Caco-2 (cell line): ENCODE measurements at regions not wholly inside any gene's neighbourhood (a gene's known extent, or its start where the extent isn't known, plus 50 kb on each side); places are given as distances from the start of the nearest gene placed in this dataset.

Experiments
- BruUV-seq: library from RNA; stranded (reverse); fragments of 400-500 nt; replicated peaks from 2 replicates; lab custom pipeline; 2021; lab: Mats Ljungman, UMichigan
- CTCF ChIA-PET: fragments of 300-600 bp; sonication (Branson Sonifier 250); formaldehyde crosslinking; loops from one replicate; lab custom pipeline; 2022; ENCODE audit warnings: antibody characterized with exemption; lab: Charles Lee
- POLR2A ChIA-PET: fragments of 300-600 bp; sonication (Branson Sonifier 250); formaldehyde crosslinking; loops from one replicate; lab custom pipeline; 2022; ENCODE audit warnings: antibody characterized with exemption; lab: Charles Lee
- DNase-seq, 2 experiments: peaks; one replicate each; pipeline versions ENCODE4 v3.0.0 to v3.0.0-alpha.2; 2020 to 2022
- H3K27me3 ChIP-seq: replicated peaks from 2 replicates; pipeline ENCODE4 v1.6.0; 2011; ENCODE audit warnings: low read length; ENCODE audit not compliant: control insufficient read depth, insufficient read depth
- H3K36me3 ChIP-seq: 2 replicates; pipeline ENCODE4 v1.5.1; 2011; ENCODE audit warnings: low read length; ENCODE audit not compliant: control insufficient read depth, insufficient read depth
- H3K4me1 ChIP-seq: fragments of 250-450 bp; sonication (Bioruptor Pico); 2 replicates; pipeline ENCODE4 v1.5.1; 2020; ENCODE audit warnings: mild to moderate bottlenecking
- H3K4me3 ChIP-seq: 2 replicates; pipeline ENCODE4 v1.5.1; 2011; ENCODE audit warnings: low read depth, mild to moderate bottlenecking, control low read depth, low read length
- H3K9me3 ChIP-seq: fragments of 250-450 bp; sonication (Bioruptor Pico); 2 replicates; pipeline ENCODE4 v1.5.1; 2020; ENCODE audit warnings: mild to moderate bottlenecking, moderate library complexity
- H3K27ac Mint-ChIP-seq: one replicate; pipeline ENCODE4 v1.8.0; 2022; ENCODE audit warnings: mixed read lengths; ENCODE audit not compliant: unreplicated experiment
- H3K27me3 Mint-ChIP-seq: one replicate; pipeline ENCODE4 v1.8.0; 2022; ENCODE audit warnings: mixed read lengths; ENCODE audit not compliant: insufficient read depth, unreplicated experiment
- H3K36me3 Mint-ChIP-seq: one replicate; pipeline ENCODE4 v1.8.0; 2022; ENCODE audit warnings: mild to moderate bottlenecking, mixed read lengths; ENCODE audit not compliant: insufficient read depth, unreplicated experiment
- H3K4me1 Mint-ChIP-seq: one replicate; pipeline ENCODE4 v1.8.0; 2022; ENCODE audit warnings: low read depth, mixed read lengths; ENCODE audit not compliant: unreplicated experiment
- H3K4me3 Mint-ChIP-seq: one replicate; pipeline ENCODE4 v1.8.0; 2022; ENCODE audit warnings: mild to moderate bottlenecking, moderate library complexity, mixed read lengths; ENCODE audit not compliant: unreplicated experiment
- H3K9me3 Mint-ChIP-seq: one replicate; pipeline ENCODE4 v1.8.0; 2022; ENCODE audit warnings: mixed read lengths; ENCODE audit not compliant: unreplicated experiment
- CTCF ChIP-seq, 2 experiments: fragments of 200-600 bp in 1 of 2; IDR thresholded peaks; 1 replicate in 1 of 2; 2 replicates in 1 of 2; pipeline versions ENCODE4 v1.5.1 to v1.8.0; 2011 to 2022; ENCODE audit warnings: antibody characterized with exemption in 1 of 2, control low read depth in 1 of 2, inconsistent platforms in 1 of 2, low read depth in 1 of 2, low read length in 1 of 2, mild to moderate bottlenecking in 1 of 2, moderate library complexity in 1 of 2; ENCODE audit not compliant: insufficient read depth in 1 of 2, severe bottlenecking in 1 of 2, unreplicated experiment in 1 of 2
- intact Hi-C: fragments of 100-400 bp; cut with micrococcal nuclease; formaldehyde crosslinking; loops from one replicate; pipeline ENCODE4 v1.10.0; 2022; ENCODE audit not compliant: unreplicated experiment

- no peak overlapping the region for H3K4me3 ChIP-seq
- ChIA-PET CTCF (no interaction called here), POLR2A (no interaction called here)
- Mint-ChIP-seq H3K4me3 (no peak overlapping the region), H3K27me3 (peaks cover 4% of the 10 kb centered on the region), H3K9me3 (no peaks in the 10 kb centered on the region), H3K4me1 (no peaks in the 10 kb centered on the region), H3K27ac (no peak overlapping the region), H3K36me3 (no peaks in the 10 kb centered on the region)
- no TSS peak for BruUV-seq
- H3K4me1 ChIP-seq: no peaks in the 10 kb centered on the region
- no peak for DNase-seq
- H3K36me3 ChIP-seq: no peaks in the 10 kb centered on the region
- H3K9me3 ChIP-seq: no peaks in the 10 kb centered on the region
- TF ChIP-seq CTCF (IDR thresholded peaks at IDR 0.05; ENCODE audit: insufficient read depth in 1 of 2, low read depth in 1 of 2, low read length in 1 of 2, severe bottlenecking in 1 of 2, unreplicated experiment in 1 of 2): no peak
- H3K27me3 ChIP-seq: no peaks in the 10 kb centered on the region
- intact Hi-C loops: loop anchor here (10.0 kb wide), 1 partner anchor 115 kb away; no protein-coding TSS in a partner anchor
Observed at GRCh38 chr4:15339737-15340136, 88.1 kb upstream of the C1QTNF7 start.

GRCh38 chr4:15340332-15340731 lies 87.5 kb upstream of the C1QTNF7 start:
- Histone ChIP-seq H3K9me3 (no peaks in the 10 kb centered on the region), H3K4me1 (no peaks in the 10 kb centered on the region), H3K36me3 (no peaks in the 10 kb centered on the region), H3K4me3 (no peak overlapping the region), H3K27me3 (no peaks in the 10 kb centered on the region)
- Mint-ChIP-seq H3K27me3 (peaks cover 4% of the 10 kb centered on the region), H3K4me1 (no peaks in the 10 kb centered on the region), H3K36me3 (no peaks in the 10 kb centered on the region), H3K9me3 (no peaks in the 10 kb centered on the region), H3K27ac (no peak overlapping the region), H3K4me3 (no peak overlapping the region)
- TF ChIP-seq CTCF (IDR thresholded peaks at IDR 0.05; ENCODE audit: insufficient read depth in 1 of 2, low read depth in 1 of 2, low read length in 1 of 2, severe bottlenecking in 1 of 2, unreplicated experiment in 1 of 2): no peak
- intact Hi-C loops: loop anchor here (10.0 kb wide), 1 partner anchor 114 kb away; no protein-coding TSS in a partner anchor
- ChIA-PET POLR2A (no interaction called here), CTCF (no interaction called here)
- BruUV-seq: no TSS peak
- DNase-seq: no peak

GRCh38 chr4:15340902-15341732 lies 86.7 kb upstream of the C1QTNF7 start:
- H3K4me3 Mint-ChIP-seq: no peak overlapping the region
- no peaks in the 10 kb centered on the region for H3K36me3 Mint-ChIP-seq
- H3K9me3 Mint-ChIP-seq: no peaks in the 10 kb centered on the region
- no peak for DNase-seq
- no peaks in the 10 kb centered on the region for H3K4me1 ChIP-seq
- H3K27me3 Mint-ChIP-seq: peaks cover 4% of the 10 kb centered on the region
- H3K36me3 ChIP-seq: no peaks in the 10 kb centered on the region
- H3K4me1 Mint-ChIP-seq: no peaks in the 10 kb centered on the region
- intact Hi-C loops: loop anchor here (10.0 kb wide), 1 partner anchor 114 kb away; no protein-coding TSS in a partner anchor
- ChIA-PET POLR2A (no interaction called here), CTCF (no interaction called here)
- no peak for TF ChIP-seq CTCF (IDR thresholded peaks at IDR 0.05; ENCODE audit: insufficient read depth in 1 of 2, low read depth in 1 of 2, low read length in 1 of 2, severe bottlenecking in 1 of 2, unreplicated experiment in 1 of 2)
- H3K4me3 ChIP-seq: no peak overlapping the region
- H3K27me3 ChIP-seq: no peaks in the 10 kb centered on the region
- no TSS peak for BruUV-seq
- no peaks in the 10 kb centered on the region for H3K9me3 ChIP-seq
- no peak overlapping the region for H3K27ac Mint-ChIP-seq
